HG03108 (cell line): ENCODE measurements at regions not wholly inside any gene's neighbourhood (a gene's known extent, or its start where the extent isn't known, plus 50 kb on each side); places are given as distances from the start of the nearest gene placed in this dataset.

ENCODE experiments used
- ATAC-seq: cut with Tn5 transposase; IDR thresholded peaks from one replicate; pipeline ENCODE4 v1.9.1; 2021; ENCODE audit warnings: moderate library complexity; ENCODE audit not compliant: unreplicated experiment

GRCh38 chr10:125222515-125223308 is 62.3 kb upstream of the CTBP2 start:
- ATAC-seq: no peak

- no peak for ATAC-seq
These were observed 61.4 kb upstream of the CTBP2 start for GRCh38 chr10:125221716-125222115.

DNA sequence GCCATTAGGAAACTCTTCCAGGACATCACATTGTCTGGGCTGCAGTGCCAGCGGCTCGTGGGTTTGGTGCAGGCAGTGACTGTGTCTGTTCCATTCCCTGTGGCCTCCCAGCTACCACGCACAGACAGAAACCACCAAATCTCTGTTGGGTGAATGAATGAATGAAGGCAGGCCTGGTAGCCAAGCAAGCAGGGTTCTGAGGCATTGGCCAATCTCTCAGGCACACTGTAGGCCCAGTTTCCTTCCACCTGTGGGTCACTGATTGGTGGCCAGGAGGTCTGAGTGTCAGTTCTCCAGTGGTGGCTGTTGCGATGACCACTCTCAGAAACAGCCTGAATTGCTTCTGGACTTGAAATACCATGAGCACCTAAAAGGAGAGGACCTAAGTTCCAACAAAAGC is 59.4 kb upstream of the CTBP2 start:
- no peak for ATAC-seq

GRCh38 chr10:125218967-125219366 is 58.6 kb upstream of the CTBP2 start:
- ATAC-seq: no peak

DNA sequence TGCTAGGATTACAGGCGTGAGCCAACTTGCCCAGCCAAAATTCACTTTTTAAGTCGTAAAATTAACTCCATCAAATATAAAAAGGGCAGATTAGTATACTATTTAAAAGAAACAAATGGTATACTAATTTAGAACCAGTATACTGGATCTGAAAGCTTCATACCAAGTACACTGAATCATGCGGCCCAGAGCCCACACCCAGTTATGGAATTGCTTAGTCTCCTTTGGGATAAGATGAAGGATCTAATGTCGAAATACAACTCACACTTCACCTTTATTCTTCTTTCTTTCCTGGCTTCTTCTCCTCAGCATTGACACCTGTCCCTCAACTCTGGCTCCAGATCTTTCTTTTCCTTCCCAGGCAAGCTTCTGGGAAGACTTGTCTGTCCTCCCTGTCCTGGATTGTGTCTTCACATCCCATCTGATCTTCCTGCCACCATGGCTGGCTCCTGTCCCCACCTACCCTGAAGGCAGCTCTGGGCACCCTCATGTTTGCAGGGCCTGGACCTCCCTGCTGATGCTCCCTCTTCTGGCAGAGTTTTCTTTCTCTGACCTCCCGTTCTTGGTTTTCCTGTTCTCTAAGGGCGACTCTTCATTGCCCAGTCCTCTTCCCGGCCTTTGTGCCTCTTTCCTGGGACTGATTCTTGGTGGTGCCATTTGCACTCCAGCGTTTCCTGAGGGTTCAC is 57.8 kb upstream of the CTBP2 start:
- no peak for ATAC-seq

- ATAC-seq: no peak
These were observed 56.5 kb upstream of the CTBP2 start for GRCh38 chr10:125216861-125217260.

GRCh38 chr10:125216309-125216708 is 55.9 kb upstream of the CTBP2 start:
- no peak for ATAC-seq

GRCh38 chr10:125214283-125214570 is 53.9 kb upstream of the CTBP2 start:
- no peak for ATAC-seq

DNA sequence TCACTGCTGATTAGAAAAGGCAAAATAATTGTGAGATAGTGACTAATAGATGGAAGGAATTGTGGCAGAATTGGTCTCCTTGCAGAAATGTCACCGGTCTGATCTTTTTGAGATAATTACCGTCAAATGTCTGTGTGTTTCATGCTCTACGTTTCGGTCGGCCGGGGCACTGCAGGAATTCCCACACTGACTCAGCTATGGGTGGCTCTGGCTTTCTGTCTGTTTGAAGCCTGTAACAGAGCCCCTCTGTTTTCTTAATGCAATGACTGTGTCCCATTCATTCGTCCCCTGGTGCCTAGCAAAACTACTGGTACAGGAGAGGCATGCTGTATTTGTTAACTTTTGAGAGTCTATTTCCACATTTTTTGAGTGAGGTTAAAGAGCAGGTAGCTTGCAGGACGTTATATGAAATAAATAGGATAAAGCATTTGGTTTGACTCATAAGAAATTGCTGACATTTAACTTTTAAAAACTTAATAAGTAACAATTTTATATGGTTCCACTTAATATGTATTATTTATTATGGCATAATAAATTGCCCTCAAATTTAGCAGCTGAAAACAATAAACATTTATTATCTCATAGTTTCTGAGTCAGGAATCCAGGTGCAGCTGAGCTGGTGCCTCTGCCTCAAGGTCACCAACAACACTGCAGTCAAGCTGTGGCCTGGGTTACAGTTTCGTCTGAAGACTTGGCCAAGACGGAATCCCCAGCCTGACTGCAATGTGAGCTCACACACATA is 53.3 kb upstream of the CTBP2 start:
- no peak for ATAC-seq

DNA sequence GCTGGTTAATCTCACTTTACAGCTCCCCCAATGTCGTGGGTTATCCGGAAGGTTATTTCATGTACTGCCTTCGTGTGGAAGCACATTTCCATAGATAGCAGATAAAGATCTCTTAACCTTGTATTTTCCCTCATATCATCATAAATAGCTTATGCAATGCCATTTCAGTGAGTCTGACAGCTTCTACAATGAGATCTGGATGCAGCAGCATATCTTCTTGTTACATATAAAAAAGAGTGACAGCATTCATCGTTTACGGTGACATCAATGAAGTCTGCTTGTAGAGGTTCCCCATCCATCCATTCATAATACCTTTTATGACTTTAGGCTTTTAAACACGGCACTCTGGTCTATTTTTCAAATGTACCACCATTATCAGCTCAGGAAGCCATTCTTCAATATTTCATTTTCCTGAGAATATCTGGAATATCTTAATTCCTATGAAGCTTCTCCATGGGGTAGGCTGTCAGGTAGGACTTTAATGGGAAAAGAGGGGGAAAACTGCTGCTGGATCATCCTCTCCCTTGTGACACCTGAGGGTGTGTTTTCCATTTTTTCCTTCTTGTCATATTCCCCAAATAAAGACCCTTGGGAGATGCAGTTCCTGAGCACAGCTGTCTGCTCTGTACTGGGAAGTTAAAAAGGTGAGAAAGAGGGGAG is 51.9 kb upstream of the CTBP2 start:
- no peak for ATAC-seq
